Tongue (tissue), 1 donor: ENCODE measurements at regions not wholly inside any gene's neighbourhood (a gene's known extent, or its start where the extent isn't known, plus 50 kb on each side); places are given as distances from the start of the nearest gene placed in this dataset.

Experiments
- DNase-seq: peaks from one replicate; pipeline ENCODE4 v3.0.0-alpha.2; 2015

DNA sequence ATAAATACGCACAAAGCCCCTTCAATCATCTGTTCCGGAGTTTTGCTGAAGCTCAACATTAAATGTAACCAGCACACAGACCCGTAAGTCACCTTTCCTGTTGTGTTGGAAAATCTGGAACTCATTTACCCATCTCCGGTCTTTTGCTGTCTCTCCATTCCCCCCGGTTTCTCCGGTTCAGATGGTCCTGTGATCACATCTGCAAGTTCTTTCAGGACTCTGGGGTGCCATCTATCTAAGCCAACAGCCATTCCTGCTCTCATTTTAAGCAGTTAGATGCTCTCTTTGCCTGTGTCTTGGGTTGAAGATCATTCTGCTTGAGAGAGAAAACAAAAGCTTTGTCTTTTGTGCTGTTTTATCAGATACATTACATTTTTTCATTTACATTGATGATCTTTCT lies 91.7 kb upstream of the TGIF1 start:
- peak; percentile 26 for DNase-seq

DNA sequence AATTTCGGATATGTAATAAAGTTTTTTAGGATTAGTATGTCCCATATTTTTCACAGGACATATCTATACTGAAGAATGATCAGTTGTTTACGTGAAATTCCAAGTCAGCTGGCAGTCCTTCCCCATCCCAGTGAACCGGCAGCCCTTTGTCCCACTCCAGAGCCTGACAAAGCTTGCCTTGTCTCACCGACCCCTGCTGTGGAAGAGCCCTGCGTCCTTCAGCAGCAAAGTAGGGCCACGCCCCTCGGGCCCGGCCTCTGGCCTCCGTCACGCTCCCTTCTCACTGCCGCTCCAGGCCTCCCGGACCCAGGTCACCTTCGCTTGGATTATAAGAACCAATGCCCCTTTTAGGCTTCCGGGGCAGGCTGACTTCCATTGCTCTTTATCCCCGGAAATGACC lies 89.8 kb upstream of the TGIF1 start:
- DNase-seq = no peak

GRCh38 chr18:3367491-3368091 lies 82.4 kb upstream of the TGIF1 start:
- no peak for DNase-seq

- no peak for DNase-seq
Measured at GRCh38 chr18:3368193-3368592, 81.8 kb upstream of the TGIF1 start.

DNA sequence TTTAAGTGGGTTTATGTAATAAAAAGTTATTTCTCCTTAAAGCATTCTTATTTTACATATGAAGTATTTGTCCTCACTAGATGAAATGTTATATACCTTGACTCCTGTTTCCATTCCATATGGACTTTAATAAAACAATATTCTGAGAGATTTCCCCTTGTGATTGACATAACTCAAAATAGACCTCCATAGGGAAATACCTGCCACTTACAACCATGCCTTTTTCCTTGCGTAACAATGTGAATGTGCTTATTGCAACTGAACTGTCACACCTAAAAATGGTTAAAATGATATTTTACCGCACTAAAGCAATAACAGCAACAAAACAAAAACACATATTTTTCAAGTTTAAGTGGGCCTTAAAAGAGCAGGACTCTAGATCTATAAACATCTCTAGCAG lies 70.3 kb upstream of the TGIF1 start:
- no peak for DNase-seq

- peak; percentile 34 for DNase-seq
Measured at GRCh38 chr18:3380384-3380961, 69.5 kb upstream of the TGIF1 start.

GRCh38 chr18:3383381-3383915 lies 66.5 kb upstream of the TGIF1 start:
- DNase-seq = no peak

- no peak for DNase-seq
Measured at GRCh38 chr18:3384664-3385563, 65.1 kb upstream of the TGIF1 start.

- no peak for DNase-seq
Measured at GRCh38 chr18:3388323-3388722, 61.6 kb upstream of the TGIF1 start.

GRCh38 chr18:3388980-3389379 lies 61.0 kb upstream of the TGIF1 start:
- DNase-seq = no peak

- no peak for DNase-seq
Measured at GRCh38 chr18:3389977-3390376, 60.0 kb upstream of the TGIF1 start.

GRCh38 chr18:3391704-3392466 lies 58.1 kb upstream of the TGIF1 start:
- DNase-seq = no peak

- no peak for DNase-seq
Measured at GRCh38 chr18:3392467-3392855, 57.5 kb upstream of the TGIF1 start.

DNA sequence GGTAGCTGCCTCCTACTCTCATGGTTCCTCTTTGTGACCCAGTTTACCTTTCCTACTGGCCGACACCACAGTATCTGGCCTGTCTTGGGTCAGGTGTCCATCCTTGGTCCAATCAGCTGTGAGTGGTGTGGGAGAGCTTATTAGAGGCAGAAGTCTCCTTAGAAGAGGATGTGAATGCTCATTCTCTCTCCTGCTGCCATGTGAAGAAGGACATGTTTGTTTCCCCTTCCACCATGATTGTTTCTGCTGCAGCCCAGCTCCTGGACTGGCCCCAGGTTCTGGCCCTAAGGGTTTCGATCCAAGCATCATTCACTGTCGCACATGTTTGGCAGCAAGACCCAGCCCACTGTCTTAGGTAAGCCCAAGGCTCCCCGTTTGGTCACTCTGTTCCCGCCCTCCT lies 55.3 kb upstream of the TGIF1 start:
- DNase-seq = no peak

DNA sequence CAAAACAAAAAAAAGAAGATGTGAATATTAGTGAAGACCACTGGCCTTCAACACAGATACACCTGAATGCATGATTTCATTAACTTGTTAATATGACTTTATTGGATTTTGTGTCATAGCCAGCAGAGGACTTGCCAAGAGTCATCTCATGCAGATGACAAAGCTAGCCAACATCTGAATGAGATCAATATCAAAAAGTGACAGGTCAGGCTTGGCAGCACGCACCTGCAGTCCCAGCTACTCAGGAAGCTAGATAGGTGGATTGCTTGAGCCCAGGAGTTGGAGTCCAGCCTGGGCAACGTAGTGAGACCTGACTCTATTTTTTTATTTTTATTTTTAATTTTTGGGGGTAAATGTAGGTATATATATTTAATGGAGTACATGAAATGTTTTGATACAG lies 54.5 kb upstream of the TGIF1 start:
- no peak for DNase-seq

- no peak for DNase-seq
Measured at GRCh38 chr18:3397031-3397750, 52.8 kb upstream of the TGIF1 start.

DNA sequence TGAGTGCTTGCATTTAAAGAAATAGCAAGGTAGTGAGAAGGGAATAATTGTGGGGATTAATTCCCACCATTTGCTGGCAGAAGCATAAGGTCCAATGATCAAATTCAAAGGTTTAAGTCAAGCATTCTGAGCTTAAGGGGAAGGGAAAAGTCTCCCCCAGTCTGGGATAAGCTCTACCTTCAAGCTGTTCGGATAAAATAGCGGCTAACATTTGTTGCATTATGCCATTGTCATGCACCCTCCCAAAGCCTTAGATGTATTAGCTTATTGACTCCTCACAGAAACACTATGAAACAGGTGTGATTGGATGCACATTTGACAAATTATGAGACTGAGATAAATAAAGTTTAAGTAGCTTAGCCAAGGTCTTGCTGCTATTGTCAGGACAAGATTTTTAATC lies 52.2 kb upstream of the TGIF1 start:
- DNase-seq = no peak
